Sigmoid colon (tissue), 4 donors: ENCODE measurements at regions not wholly inside any gene's neighbourhood (a gene's known extent, or its start where the extent isn't known, plus 50 kb on each side); places are given as distances from the start of the nearest gene placed in this dataset.

Source experiments
- CTCF ChIP-seq, 4 experiments: fragments of 450-650 bp in 3 of 4; fragments of 200-600 bp in 1 of 4; IDR thresholded peaks; one replicate each; pipeline ENCODE4 v1.5.1; 2016 to 2019; ENCODE audit warnings: antibody characterized with exemption in 4 of 4, mild to moderate bottlenecking in 3 of 4, moderate library complexity in 2 of 4
- EP300 ChIP-seq, 4 donors: sonication (generic); formaldehyde crosslinking; IDR thresholded peaks; one replicate each; pipeline ENCODE4 v1.6.1; 2017; ENCODE audit warnings: antibody characterized with exemption in 4 of 4
- POLR2A ChIP-seq, 2 donors: fragments of 450-650 bp; IDR thresholded peaks; one replicate each; pipeline ENCODE4 v1.6.1; 2016; ENCODE audit warnings: antibody characterized with exemption in 2 of 2, mild to moderate bottlenecking in 2 of 2, moderate library complexity in 2 of 2
- POLR2AphosphoS5 ChIP-seq, 4 donors: sonication (generic); formaldehyde crosslinking; IDR thresholded peaks; one replicate each; pipeline ENCODE4 v1.6.1; 2017; ENCODE audit warnings: antibody characterized with exemption in 4 of 4

GRCh38 chr1:116310180-116310579, 62.9 kb upstream of the ATP1A1 start:
- no peak for TF ChIP-seq CTCF (IDR thresholded peaks at IDR 0.05)
- TF ChIP-seq POLR2A (IDR thresholded peaks at IDR 0.05): no peak
- no peak for TF ChIP-seq POLR2AphosphoS5 (IDR thresholded peaks at IDR 0.05)
- TF ChIP-seq EP300 (IDR thresholded peaks at IDR 0.05): no peak
